GM19467 (cell line): ENCODE measurements at regions not wholly inside any gene's neighbourhood (a gene's known extent, or its start where the extent isn't known, plus 50 kb on each side); places are given as distances from the start of the nearest gene placed in this dataset.

Source experiments
- ATAC-seq: cut with Tn5 transposase; IDR thresholded peaks from one replicate; pipeline ENCODE4 v1.9.1; 2021; ENCODE audit warnings: mild to moderate bottlenecking, moderate library complexity; ENCODE audit not compliant: unreplicated experiment

DNA sequence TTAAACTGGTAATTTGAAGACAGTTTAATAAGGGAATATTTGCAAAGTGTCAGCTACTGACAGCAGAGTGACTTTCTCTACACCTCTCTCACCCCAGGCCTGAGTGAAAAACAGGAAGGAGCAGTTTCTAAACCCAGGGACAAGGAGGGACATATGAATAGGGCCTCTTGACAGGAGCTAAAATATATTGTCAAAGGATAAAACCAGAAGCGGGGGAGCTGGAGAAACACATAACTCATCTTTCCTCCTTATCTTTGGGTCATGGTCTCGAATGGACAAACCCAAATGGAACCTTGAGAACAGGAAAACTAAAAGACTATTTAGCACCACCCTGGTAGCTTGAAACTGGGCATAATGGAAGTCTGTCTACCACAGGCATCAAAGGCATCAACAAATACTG, 197.5 kb upstream of the FOXA2 start:
- ATAC-seq, result no peak

DNA sequence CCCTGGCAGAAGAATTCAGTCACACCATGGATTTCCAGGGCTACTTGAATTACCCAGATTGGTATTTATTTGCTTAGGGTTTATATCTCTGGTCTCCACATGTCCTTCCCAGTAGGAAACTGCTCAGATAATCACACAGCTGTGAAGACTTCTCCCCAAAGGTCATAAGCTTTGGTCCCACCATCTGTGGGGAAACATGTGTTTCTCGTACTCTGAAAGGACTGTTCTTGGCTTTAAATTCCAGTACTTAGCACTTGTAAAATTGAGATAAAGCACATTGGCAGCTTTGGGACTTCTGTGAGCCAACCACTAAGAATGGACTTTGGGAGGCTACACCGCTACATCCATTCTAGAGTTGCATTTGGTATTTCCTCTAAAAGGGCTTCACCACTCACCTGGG, 205.3 kb upstream of the FOXA2 start:
- ATAC-seq, result no peak

DNA sequence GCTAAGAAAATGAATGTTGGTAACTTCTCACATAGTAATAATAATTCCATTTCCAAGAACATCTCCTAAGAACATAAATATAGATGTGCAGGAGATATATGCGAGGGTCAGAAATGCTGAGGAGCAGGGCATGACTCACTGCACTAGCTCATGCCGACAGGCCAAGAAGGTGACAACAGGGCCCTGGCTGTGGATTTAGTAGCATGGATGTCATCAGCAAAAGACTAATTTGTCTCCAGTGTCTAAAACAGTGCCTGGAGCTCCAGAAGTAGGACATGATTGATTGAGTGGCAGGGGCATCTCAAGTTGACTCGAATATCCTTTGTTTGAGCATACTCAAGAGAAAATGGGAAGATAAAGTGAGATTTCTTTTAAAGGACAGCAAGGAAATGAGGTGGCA, 207.0 kb upstream of the FOXA2 start:
- ATAC-seq, result no peak

DNA sequence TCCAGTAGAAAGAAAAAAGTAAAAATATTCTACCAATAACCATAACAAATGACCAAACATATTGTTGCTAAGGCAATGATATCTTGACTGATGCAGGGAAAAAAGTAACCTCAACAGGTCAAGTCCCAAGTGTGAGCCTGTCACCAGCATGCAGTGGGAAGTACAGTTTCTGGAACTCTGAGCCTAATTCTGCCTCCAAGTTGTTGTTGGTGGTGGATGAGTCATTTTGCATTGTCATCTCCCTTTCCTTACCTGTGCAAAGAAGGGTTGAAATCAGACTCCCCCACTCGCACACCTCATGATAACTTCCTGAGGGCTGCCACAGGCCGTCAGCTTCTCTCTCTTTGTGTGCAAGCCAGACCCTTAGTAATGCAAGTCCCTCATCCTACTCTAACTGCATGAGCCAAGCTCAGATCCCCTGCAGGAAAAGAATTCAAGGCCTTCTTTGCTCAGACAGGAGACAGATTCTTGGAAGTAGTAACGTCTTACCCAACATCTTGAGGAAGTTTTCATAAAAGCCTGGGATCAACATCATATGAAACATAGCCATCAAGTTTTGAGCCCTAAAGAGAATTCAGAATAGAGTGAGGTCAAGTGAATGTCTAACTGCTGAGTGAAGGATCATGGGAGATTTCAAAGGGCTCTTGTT, 207.6 kb upstream of the FOXA2 start:
- no peak for ATAC-seq

DNA sequence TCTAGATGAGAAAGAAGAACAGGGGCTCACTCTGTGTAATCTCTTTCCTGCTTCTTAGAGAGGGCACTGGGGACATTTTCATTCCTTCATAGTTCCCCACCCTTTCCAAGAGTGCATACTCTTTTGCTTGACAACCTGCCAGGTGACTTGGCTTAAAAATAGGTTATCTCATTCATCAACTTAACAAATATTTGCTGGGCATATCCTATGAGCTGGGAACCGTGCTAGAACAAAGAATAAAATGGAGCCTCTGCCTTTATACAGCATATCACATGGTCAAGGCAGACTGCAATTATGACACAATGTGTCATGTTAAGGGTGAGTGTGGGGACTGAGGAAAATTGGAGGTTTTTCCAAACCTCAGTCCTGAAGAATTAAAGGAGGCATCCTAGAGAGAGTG, 209.8 kb upstream of the FOXA2 start:
- ATAC-seq, result no peak

DNA sequence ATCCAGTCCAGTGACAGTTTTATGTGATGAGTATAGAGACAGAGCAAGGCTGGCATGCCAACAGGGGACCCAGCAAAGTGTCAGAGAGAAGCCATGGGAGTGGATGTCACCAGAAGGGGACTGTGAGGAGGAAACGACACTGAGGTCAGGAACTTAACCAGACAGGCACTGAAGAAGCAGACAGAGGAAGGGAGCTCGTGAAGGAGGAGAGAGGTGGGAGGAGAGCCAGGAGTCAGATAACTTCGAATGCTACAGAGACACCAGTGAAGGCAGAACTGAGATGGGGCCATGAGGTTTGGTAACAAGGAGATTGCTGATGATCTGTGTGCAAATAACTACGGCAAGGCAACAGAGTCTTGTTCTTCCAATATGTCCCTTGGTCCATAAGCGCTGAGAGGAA, 211.1 kb upstream of the FOXA2 start:
- no peak for ATAC-seq

DNA sequence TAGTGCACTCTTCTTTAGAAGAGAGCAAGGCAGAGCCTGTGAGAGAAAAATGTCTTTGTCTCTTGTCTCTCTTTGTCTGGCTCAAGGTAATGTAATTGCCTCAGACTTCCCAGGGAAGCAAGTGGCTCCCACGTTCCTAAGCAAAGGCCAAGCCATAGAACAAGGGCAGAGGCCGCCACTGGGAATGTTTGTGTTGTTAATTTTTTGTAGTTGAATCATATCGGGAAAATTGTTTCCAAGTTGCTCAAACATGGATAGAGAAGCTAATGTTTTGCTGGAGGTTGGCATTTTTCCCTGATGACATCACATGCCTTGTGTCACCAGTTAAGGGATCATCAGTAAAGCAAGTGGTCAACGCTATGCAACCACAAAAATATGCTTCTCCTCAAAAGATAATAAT, 211.5 kb upstream of the FOXA2 start:
- no peak for ATAC-seq

DNA sequence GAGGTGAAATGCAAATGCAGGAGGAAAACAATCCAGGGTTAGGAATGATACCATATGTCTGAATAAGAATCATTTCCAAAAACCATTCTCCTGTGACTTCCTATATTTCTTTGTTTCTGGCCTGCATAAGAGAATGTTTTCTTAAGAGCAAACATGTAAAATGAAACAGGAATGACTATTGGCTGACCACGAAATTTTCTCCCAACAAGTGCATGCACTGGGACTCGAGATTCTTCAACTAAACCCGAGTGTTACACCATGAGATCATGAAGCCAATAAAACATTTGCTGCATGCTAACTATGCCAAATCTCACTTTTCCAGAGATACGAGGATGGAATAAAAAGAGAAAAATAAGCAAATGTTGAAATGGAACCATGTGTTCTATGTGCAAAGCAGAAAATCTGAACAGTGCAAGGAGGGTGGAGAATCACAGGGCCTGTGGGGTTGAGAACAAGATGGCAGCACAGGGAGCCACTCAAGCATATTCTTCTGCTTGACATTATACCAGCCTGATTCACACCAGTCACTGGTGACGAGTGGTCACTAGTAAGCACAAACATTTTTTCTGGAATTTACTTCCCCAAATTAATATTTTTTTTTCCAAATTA, 212.2 kb upstream of the FOXA2 start:
- ATAC-seq, result no peak

DNA sequence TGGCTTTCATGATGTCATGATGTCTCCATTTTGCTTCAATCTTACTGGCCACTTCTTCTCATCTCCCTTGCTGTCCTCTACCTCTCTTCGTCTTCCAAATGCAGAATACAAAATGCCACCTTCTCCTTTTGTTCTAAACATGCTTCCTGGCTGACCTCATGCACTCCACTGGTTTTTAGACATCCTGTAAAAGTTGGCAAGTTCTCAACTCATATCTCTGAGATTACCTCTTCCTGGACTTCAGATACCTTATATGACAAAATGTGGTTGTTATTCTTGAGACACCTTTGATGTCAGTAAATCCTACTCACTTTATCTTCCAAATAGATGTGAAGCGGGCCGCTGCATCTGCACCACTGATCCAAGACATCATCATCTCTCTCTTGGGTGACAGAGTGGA, 212.7 kb upstream of the FOXA2 start:
- ATAC-seq, result no peak

DNA sequence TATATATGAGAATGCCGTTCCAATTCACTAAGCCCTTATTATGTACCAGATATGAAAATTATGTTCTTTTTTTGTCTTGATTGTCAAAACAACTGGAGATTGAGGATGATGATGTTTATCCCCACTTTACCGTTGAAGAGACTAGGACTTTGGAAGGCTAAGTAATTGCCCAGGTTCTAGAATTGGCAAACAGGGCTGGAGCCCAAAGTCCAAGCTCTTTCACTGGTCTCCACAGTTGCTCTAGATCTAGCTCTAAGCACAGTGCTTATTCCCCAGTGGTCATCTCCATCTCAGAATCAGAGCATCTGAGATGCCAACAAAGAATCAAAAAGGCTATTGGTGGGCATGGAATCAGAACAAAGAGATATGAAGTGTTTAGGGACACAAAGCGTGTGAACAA, 215.3 kb upstream of the FOXA2 start:
- ATAC-seq, result no peak

DNA sequence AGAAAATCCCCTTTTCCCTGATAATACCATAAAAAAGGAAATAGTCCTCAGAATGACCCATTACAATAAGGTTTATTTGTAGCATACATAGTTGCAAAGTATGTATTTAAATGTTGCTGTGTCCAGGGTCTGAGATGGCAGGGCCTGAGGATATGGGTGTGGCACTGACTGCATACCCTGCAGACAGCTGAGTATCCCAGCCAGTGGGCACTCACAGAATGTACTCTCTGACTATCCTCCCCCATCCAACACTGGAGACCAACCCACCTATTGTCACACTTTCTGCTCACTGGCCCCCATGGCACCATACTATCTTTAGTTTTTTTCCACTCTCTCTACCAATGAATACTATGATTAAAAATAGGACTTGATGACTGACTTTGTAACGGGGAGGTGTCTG, 215.8 kb upstream of the FOXA2 start:
- ATAC-seq, result no peak

DNA sequence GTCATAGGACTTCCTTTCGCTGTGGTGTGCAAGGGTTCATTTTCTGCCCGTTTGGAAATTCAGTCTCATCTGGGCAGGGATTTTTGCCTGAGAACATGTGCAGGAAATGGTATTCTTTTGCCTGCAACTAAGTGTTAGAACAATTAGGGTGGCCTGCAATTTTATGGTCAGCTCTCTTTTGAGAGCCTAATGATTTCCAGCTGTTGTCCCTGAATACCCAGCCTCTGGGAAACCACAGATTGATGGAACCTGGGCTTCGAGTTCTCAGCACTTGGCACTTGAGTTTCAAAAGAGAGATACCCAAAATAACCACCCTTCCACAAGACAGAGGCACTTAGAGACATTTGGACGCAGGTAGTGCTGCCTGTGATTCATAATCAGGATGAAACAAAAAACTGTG, 217.2 kb upstream of the FOXA2 start:
- ATAC-seq, result no peak

DNA sequence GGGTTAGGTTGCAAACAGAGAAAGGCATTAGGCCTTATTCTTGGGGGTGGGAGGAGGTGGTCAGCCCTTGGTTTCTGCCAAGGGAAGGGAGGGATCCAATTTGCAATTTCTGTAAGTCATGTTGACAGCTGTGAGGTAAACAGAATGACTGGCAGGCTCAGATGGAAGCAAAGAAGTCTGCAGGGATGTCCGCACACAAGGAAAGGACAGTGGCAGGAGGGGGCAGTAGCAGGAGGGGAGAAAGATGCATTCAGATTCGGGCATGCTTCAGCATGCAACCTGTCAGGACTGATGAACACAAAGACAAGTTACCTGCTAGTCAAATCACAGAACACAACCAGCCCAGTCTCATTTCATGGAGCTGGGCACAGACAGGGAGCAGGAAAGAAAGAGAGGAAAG, 217.9 kb upstream of the FOXA2 start:
- no peak for ATAC-seq

DNA sequence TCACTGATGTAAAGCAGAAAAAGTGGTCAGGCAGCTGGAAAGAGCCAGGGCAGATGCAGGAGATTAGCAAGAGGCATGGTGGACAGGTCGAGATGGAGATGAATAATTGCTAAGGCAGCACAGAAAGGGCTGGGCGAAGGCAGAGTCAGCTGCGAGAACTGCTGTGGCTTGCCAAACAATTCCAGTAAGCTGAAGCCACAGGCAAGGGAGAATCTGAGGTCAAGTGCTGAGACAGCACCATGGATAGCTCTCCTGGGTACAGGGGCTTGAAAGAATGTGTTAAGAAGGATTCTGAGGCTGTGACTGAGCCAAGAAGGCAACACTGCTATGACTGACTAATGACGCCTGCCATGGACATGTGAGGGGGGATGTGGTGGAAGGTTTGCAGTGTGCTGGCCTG, 220.8 kb upstream of the FOXA2 start:
- ATAC-seq, result no peak

DNA sequence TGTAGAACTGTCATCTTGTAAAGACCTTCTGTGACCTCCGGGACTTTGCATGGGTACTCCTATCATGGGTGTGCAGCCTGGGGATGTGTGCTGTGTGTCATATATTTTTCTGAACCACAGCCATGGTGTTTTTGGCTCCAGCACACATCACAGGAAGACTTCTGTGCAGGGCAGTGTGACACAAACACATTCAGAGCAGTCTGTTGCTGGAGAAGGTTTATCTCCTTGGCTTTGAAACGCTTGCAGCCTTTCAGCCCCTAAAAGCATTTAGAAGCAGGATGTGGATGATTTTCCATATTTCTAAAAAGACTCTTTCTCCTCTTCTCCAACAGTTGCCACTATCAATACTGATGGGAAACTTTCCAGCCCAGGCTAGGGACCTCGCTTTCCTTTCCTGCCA, 221.6 kb upstream of the FOXA2 start:
- no peak for ATAC-seq

DNA sequence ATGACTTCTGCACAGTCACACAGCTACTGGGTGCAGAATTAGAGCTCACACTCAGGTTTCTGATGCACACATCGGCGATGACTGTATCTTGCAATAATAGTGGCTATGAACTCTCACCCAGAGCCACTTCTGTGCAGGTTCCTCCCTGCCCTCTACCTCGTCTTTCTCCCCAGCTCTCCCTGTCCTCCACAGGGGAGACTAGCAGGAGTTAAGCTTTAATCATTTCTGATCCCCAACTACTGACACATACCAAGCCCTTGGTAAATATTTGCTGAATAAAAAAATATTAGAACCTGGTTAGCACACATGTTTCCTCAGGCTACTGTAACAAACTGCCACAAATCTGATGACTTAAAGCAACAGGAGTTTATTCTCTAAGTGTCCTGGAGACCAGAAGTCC, 222.7 kb upstream of the FOXA2 start:
- no peak for ATAC-seq

DNA sequence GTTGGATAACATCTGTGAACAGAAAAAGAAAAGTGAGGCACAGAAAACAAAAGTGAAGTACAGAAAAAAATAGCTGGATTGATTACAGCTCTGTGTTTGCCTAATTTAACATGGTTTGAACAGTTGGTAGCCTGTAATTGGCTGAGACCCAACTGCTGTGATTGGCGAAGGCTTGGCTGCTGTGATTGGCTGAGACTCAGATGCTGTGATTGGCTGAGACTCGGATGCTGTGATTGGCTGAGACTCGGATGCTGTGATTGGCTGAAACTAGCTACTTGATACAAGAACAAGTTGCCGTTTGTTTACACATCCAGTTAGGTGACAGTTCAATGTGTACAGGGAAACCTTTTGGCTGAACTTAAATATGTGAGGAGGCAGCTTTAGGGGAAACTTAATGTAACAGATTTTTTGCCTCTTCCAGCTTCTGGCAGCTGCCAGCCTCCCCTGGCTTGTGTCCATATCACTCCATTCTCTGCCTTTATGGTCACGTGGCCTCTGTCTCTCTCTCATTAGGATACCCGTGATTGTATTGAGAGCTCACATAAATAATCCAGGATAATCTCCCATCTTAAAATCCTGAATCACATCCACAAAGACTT, 223.4 kb upstream of the FOXA2 start:
- ATAC-seq, result no peak

DNA sequence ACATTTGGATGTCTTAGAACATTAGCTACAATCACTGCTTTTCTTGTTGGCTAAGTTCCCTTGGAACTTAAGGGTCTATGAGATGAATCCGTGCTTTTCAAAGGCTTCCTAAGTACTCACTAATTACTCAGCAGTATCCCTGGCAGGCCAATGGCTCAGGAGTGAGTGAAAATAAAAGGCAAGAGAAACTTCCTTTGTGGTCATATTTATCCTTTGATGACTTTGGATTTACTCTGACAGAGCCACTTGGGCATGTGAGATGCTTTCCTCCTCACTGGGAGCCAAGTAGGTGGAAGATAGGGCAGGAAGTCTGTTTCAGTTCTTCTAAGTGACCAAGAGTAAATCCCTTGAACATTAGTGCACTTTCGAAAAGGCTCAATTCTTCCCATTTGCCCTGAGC, 224.3 kb upstream of the FOXA2 start:
- ATAC-seq, result no peak

DNA sequence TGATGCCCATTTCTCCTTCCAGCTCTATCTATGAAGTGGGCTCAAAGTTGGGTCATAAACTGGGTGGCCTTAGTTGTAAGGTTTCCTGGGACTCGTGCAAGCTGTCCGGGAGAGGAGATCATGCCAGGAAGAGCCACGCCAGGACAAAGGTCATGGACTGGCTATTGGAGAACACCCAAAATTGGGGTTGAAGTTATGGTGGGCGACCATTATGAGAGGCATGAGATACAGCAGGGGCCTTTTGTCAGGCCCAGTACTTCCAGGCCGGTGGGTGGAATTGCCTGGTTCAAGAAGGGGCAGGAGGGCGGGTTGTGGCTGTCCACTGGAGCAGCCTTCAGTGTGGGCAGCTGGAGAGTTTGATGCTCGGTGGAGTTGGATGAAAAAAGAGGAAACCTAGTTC, 225.1 kb upstream of the SSTR4 start:
- no peak for ATAC-seq

DNA sequence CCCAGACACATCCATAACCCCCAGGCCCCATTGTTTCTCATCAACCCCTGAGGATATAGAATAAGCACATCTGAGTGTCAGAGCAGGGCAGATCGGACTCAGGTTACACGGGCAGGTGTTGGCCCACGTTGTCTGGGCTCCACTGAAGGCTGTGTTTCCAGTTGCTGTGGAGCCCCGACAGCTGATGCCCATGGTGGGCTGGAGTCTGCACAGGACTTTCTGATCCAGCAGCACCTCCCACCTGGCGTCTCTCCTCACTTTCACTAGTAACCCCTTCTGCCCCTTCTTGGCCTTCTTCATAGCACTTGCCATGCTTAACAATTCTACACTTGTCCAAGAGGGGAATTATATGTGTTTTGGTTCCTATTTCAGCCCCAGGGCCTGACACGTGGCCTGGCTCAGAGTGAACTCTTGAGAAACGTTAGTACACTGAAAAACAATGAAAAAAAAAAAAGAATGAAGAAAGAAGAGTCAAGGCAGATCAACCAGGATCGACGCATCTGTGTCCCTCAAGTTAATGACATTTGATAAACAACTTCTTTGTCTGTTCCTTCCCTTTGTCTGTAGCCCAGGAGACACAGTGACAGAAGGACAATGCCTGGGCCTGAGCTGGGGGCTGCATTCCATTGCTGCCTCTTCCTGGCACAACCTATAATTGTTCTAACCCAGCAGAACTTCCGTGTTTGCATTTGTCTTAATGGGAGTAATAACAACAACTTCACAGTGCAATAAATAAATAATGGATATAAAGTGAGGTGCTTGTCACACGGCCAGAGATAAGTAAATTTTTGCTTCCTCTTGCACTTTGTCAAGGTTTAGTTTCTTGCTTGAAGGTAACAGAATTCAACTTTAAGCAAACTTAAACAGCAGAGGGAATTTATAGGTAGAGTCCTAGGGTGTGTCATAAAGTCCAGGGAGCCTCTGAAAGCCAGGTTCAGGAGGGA, 224.2 kb upstream of the SSTR4 start:
- ATAC-seq, result no peak

DNA sequence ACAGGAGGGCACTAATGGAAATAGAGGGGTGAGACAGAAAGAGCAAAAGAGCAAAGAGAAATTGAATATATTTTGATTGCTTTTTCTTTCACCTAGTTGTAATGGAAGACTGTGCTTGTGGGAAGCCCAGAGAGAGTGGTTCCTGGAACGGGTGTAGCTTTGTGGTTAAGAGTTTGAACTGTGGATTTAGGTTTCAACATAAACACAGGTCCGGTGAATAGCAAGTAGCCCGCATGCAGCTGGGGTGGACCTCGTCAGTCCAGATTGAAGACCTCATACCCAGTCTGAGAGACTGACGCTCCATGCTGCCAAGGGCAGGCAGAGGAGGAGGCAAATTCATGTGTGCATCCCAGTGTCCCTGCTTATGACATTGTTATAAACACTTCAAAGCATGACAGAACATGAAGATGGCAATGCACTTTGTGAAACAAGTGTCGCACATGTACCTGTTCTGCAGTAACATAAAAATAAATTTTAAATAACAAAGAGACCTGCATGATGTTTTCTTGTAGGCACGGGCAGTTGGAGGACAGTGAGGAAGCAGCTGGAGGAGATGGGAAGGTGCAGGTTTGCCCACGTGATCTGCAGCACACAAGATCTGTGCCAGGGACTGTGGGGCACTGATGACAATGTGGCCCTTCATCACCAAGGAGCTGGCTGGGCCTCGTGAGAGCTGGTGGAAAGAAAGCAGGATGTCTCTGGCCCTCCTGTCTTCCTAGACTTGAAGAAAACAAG, 220.5 kb upstream of the SSTR4 start:
- ATAC-seq, result no peak
